Testis (tissue), 2 donors: ENCODE measurements at regions not wholly inside any gene's neighbourhood (a gene's known extent, or its start where the extent isn't known, plus 50 kb on each side); places are given as distances from the start of the nearest gene placed in this dataset.

Experiments used
- DNase-seq: peaks from one replicate; pipeline ENCODE4 v3.0.0-alpha.2; 2019
- H3K27ac ChIP-seq, 2 donors: fragments of 200-600 bp; sonication (generic); one replicate each; pipeline ENCODE4 v1.5.1; 2019
- H3K27me3 ChIP-seq: fragments of 200-600 bp; sonication (generic); one replicate; pipeline ENCODE4 v1.5.1; 2019
- H3K36me3 ChIP-seq: fragments of 200-600 bp; sonication (generic); one replicate; pipeline ENCODE4 v1.5.1; 2017; ENCODE audit warnings: low read depth; ENCODE audit errors: missing control alignments
- H3K4me1 ChIP-seq: fragments of 200-600 bp; sonication (generic); one replicate; pipeline ENCODE4 v1.5.1; 2019
- H3K4me3 ChIP-seq, 2 donors: fragments of 200-600 bp; sonication (generic); one replicate each; pipeline ENCODE4 v1.5.1; 2017 to 2019
- H3K9me3 ChIP-seq: fragments of 200-600 bp; sonication (generic); one replicate; pipeline ENCODE4 v1.5.1; 2017
- CTCF ChIP-seq, 3 experiments: fragments of 450-650 bp in 2 of 3; fragments of 200-600 bp in 1 of 3; sonication (generic) in 1 of 3; IDR thresholded peaks; one replicate each; pipeline ENCODE4 v1.5.1; 2016 to 2019; ENCODE audit warnings: antibody characterized with exemption in 3 of 3, mild to moderate bottlenecking in 2 of 3, moderate library complexity in 1 of 3
- POLR2A ChIP-seq: fragments of 450-650 bp; IDR thresholded peaks from one replicate; pipeline ENCODE4 v1.6.1; 2017; ENCODE audit warnings: antibody characterized with exemption, mild to moderate bottlenecking, moderate library complexity
- WGBS, 2 donors: methylation state at CpG; one replicate each; pipeline ENCODE4 v1.1.5; 2018; 5-methylcytosine and 5-hydroxymethylcytosine counted together
- intact Hi-C: fragments of 100-400 bp; cut with DNase I; formaldehyde crosslinking; loops from one replicate; pipeline ENCODE4 v1.15.1; 2023; ENCODE audit warnings: low total_unique reads

GRCh38 chr12:127749416-127749815, 517.6 kb upstream of the TMEM132C start:
- H3K27me3 ChIP-seq, result no peaks in the 10 kb centered on the region
- H3K36me3 ChIP-seq, result no peaks in the 10 kb centered on the region
- 74 to 76% methylated on average over 3 of the region's 3 CpGs for WGBS, 2 donors
- H3K4me1 ChIP-seq, result no peaks in the 10 kb centered on the region
- no peak for DNase-seq
- TF ChIP-seq POLR2A (no peak), CTCF (IDR thresholded peaks at IDR 0.05) (no peak)
- intact Hi-C loops, result no loop called here
- no peak overlapping the region for H3K4me3 ChIP-seq
- no peak overlapping the region for H3K27ac ChIP-seq
- H3K9me3 ChIP-seq, result no peaks in the 10 kb centered on the region

DNA sequence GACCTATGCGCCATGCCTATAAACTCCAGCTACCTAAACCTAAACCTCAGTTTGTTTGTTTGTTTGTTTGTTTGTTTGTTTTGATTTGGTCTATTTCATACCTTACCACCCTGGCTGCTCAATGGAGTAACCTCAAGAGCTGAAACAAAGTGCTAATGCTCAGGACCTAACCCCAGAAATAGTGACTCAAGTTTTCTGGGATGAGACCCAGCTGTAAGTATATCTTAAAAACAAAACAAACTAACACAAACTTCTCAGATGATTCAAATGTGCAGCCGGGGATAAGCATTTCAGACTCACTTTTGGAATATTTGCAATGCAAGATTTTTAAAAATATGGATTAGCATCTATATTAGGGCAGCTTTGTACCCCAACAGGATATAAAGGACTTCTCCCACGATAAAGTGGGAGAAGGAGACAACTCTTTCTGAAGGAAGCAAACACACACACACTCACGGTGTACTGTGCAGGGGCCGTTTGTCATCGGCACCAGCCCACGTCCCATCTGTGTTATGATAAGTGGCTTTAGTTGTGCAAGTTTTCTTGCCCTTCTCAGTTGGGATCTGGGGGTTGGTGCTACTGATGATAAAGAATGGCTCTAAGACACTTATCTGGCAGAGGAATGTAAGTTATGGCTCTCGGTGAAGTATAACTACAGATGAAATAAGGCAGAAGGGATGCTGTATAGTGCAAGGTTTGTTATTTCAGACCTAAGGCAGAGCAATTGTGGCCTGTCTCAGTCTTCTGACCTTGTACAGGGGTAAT, 516.7 kb upstream of the TMEM132C start:
- Histone ChIP-seq H3K27ac (no peak overlapping the region), H3K27me3 (no peaks in the 10 kb centered on the region), H3K4me1 (no peaks in the 10 kb centered on the region), H3K4me3 (no peak overlapping the region), H3K9me3 (no peaks in the 10 kb centered on the region), H3K36me3 (no peaks in the 10 kb centered on the region)
- WGBS, 2 donors, result 44 to 47% methylated on average over 8 of the region's 8 CpGs
- no peak for DNase-seq
- intact Hi-C loops, result no loop called here
- TF ChIP-seq CTCF (IDR thresholded peaks at IDR 0.05), result no peak
- TF ChIP-seq POLR2A, result no peak

- intact Hi-C loops, result no loop called here
- H3K27ac ChIP-seq, result no peak overlapping the region
- no peak for DNase-seq
- no peaks in the 10 kb centered on the region for H3K36me3 ChIP-seq
- no peak overlapping the region for H3K4me3 ChIP-seq
- TF ChIP-seq CTCF (IDR thresholded peaks at IDR 0.05) (no peak), POLR2A (no peak)
- WGBS, 2 donors, result 67 to 68% methylated on average over 1 of the region's 1 CpG
- H3K4me1 ChIP-seq, result no peaks in the 10 kb centered on the region
- no peaks in the 10 kb centered on the region for H3K27me3 ChIP-seq
- H3K9me3 ChIP-seq, result no peaks in the 10 kb centered on the region
These were observed 514.2 kb upstream of the TMEM132C start for GRCh38 chr12:127752802-127753201.

DNA sequence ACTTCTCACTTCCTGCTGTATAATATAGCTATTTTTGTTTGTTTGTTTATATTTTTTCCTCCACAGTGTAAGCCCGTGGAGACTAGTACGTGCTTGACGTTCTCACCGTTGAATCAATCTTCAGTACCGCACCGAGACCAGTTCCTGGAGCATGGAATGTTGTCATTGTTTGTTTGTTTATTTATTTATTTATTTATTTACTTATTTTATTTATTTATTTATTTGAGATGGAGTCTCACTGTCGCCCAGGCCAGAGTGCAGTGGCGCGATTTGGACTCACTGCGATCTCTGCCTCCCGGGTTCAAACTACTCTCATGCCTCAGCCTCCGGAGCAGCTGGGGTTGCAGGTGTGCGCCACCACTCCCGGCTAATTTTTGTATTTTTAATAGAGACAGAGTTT, 506.6 kb upstream of the TMEM132C start:
- H3K9me3 ChIP-seq, result no peaks in the 10 kb centered on the region
- no peaks in the 10 kb centered on the region for H3K36me3 ChIP-seq
- no peak overlapping the region for H3K27ac ChIP-seq
- no peak for DNase-seq
- 64 to 79% methylated on average over 14 of the region's 14 CpGs for WGBS, 2 donors
- no peaks in the 10 kb centered on the region for H3K27me3 ChIP-seq
- no peak overlapping the region for H3K4me3 ChIP-seq
- no peaks in the 10 kb centered on the region for H3K4me1 ChIP-seq
- TF ChIP-seq CTCF (IDR thresholded peaks at IDR 0.05), result no peak
- no peak for TF ChIP-seq POLR2A
- intact Hi-C loops, result no loop called here

DNA sequence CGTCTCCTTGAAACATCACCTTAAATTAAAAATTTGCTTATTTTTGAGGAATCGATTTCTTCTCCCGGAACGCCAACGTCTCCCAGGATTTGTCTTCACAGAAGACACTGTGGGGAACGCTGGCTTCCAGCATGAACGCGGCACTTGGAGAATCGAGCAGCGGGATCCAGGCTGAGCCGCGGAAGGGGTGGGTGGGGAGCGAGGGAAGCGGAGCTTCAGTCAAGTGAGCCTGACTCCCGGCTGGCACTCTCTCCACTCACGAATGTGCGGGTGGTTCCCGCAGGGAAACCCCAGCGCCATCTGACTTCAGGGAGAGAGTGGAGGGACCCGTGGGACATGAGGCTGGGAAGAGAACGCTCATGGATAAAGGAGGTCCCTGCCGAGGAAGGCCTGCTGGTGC, 506.0 kb upstream of the TMEM132C start:
- TF ChIP-seq CTCF (IDR thresholded peaks at IDR 0.05) (no peak), POLR2A (no peak)
- Histone ChIP-seq H3K36me3 (no peaks in the 10 kb centered on the region), H3K27me3 (no peaks in the 10 kb centered on the region), H3K4me1 (no peaks in the 10 kb centered on the region), H3K9me3 (no peaks in the 10 kb centered on the region), H3K27ac (no peak overlapping the region), H3K4me3 (no peak overlapping the region)
- DNase-seq, result no peak
- intact Hi-C loops, result no loop called here
- WGBS, 2 donors, result 64 to 75% methylated on average over 22 of the region's 22 CpGs
